ENCODE measurements at regions not wholly inside any gene's neighbourhood (a gene's known extent, or its start where the extent isn't known, plus 50 kb on each side); places are given as distances from the start of the nearest gene placed in this dataset.
"Not testable (repeated sequence)": the region's sequence is repeated elsewhere in the genome, so short reads cannot be mapped to it uniquely, and the experiment has no call there.

GRCh38 chr2:239666855-239667376 is 266.1 kb upstream of the HDAC4 start:
- DNase-seq = no peak

GRCh38 chr2:239666053-239666854 is 265.4 kb upstream of the HDAC4 start:
- no peak for DNase-seq

GRCh38 chr2:239664216-239664810 is 263.5 kb upstream of the HDAC4 start:
- no peak for DNase-seq

- no peak for DNase-seq
Measured at GRCh38 chr2:239663364-239663924, 262.6 kb upstream of the HDAC4 start.

GRCh38 chr2:239662413-239663120 is 261.7 kb upstream of the HDAC4 start:
- no peak for DNase-seq

GRCh38 chr2:239661334-239662312 is 260.8 kb upstream of the HDAC4 start:
- DNase-seq = no peak

GRCh38 chr2:239660390-239661230 is 259.8 kb upstream of the HDAC4 start:
- no peak for DNase-seq

GRCh38 chr2:239657992-239658391 is 257.2 kb upstream of the HDAC4 start:
- no peak for DNase-seq

GRCh38 chr2:239657236-239657635 is 256.4 kb upstream of the HDAC4 start:
- no peak for DNase-seq

- no peak for DNase-seq
Measured at GRCh38 chr2:239654266-239654665, 253.4 kb upstream of the HDAC4 start.

- no peak for DNase-seq
Measured at GRCh38 chr2:239651859-239652258, 251.0 kb upstream of the HDAC4 start.

- DNase-seq = no peak
Measured at GRCh38 chr2:239650674-239651073, 249.9 kb upstream of the HDAC4 start.

- no peak for DNase-seq
Measured at GRCh38 chr2:239649309-239649708, 248.5 kb upstream of the HDAC4 start.

- DNase-seq = no peak
Measured at GRCh38 chr2:239648607-239649006, 247.8 kb upstream of the HDAC4 start.

GRCh38 chr2:239647052-239647819 is 246.4 kb upstream of the HDAC4 start:
- DNase-seq = no peak

GRCh38 chr2:239646184-239646583 is 245.4 kb upstream of the HDAC4 start:
- DNase-seq = no peak

GRCh38 chr2:239644594-239644993 is 243.8 kb upstream of the HDAC4 start:
- DNase-seq = not testable (repeated sequence)

- DNase-seq = no peak
Measured at GRCh38 chr2:239644011-239644410, 243.2 kb upstream of the HDAC4 start.

- no peak for DNase-seq
Measured at GRCh38 chr2:239642406-239643004, 241.7 kb upstream of the HDAC4 start.

- DNase-seq = not testable (repeated sequence)
Measured at GRCh38 chr2:239641904-239642303, 241.1 kb upstream of the HDAC4 start.
